Astrocyte (in vitro differentiated cells and primary cell): ENCODE measurements at regions not wholly inside any gene's neighbourhood (a gene's known extent, or its start where the extent isn't known, plus 50 kb on each side); places are given as distances from the start of the nearest gene placed in this dataset.

Source experiments
- DNase-seq: peaks from one replicate; pipeline ENCODE4 v3.0.0-alpha.2; 2010; ENCODE audit warnings: low read depth
- FAIRE-seq: peaks from 2 replicates; lab custom pipeline; 2011; peaks lifted over from hg19 to GRCh38; lab: Jason Lieb, UNC
- H2AFZ ChIP-seq: 2 replicates; pipeline ENCODE4 v1.6.0; 2012; ENCODE audit warnings: low read depth, low read length, inconsistent platforms
- H3K27ac ChIP-seq: 2 replicates; pipeline ENCODE4 v1.5.1; 2011; ENCODE audit warnings: low read depth, low read length, inconsistent platforms
- H3K27me3 ChIP-seq: 2 replicates; pipeline ENCODE4 v1.6.0; 2011; ENCODE audit warnings: low read length, inconsistent platforms; ENCODE audit not compliant: insufficient read depth
- H3K36me3 ChIP-seq: 2 replicates; pipeline ENCODE4 v1.5.1; 2011; ENCODE audit warnings: low read length, inconsistent platforms; ENCODE audit not compliant: insufficient read depth
- H3K4me1 ChIP-seq: 2 replicates; pipeline ENCODE4 v1.5.1; 2011; ENCODE audit warnings: low read length, inconsistent platforms; ENCODE audit not compliant: insufficient read depth
- H3K4me2 ChIP-seq: 2 replicates; pipeline ENCODE4 v1.6.0; 2012; ENCODE audit warnings: low read length, inconsistent platforms
- H3K4me3 ChIP-seq: 2 replicates; pipeline ENCODE4 v1.5.1; 2011; ENCODE audit warnings: low read depth, mild to moderate bottlenecking, low read length, inconsistent platforms; ENCODE audit not compliant: insufficient read depth
- H3K79me2 ChIP-seq: 2 replicates; pipeline ENCODE4 v1.6.0; 2012; ENCODE audit warnings: mild to moderate bottlenecking, low read length, inconsistent platforms; ENCODE audit not compliant: insufficient read depth
- H3K9ac ChIP-seq: 2 replicates; pipeline ENCODE4 v1.6.0; 2012; ENCODE audit warnings: mild to moderate bottlenecking, low read length, inconsistent platforms
- H3K9me3 ChIP-seq: 2 replicates; pipeline ENCODE4 v1.5.1; 2012; ENCODE audit warnings: low read depth, mild to moderate bottlenecking, low read length, inconsistent platforms; ENCODE audit not compliant: insufficient read depth
- H4K20me1 ChIP-seq: 2 replicates; pipeline ENCODE4 v1.6.0; 2012; ENCODE audit warnings: low read length, inconsistent platforms; ENCODE audit not compliant: insufficient read depth
- H3K27ac Mint-ChIP-seq: one replicate; pipeline ENCODE4 v1.8.0; 2021; ENCODE audit warnings: mild to moderate bottlenecking, mixed read lengths; ENCODE audit not compliant: unreplicated experiment
- H3K27me3 Mint-ChIP-seq: one replicate; pipeline ENCODE4 v1.8.0; 2021; ENCODE audit warnings: low read depth, mixed read lengths; ENCODE audit not compliant: unreplicated experiment
- H3K36me3 Mint-ChIP-seq: one replicate; pipeline ENCODE4 v1.8.0; 2021; ENCODE audit warnings: low read depth, mixed read lengths; ENCODE audit not compliant: unreplicated experiment
- H3K4me1 Mint-ChIP-seq: one replicate; pipeline ENCODE4 v1.8.0; 2021; ENCODE audit warnings: low read depth, mixed read lengths; ENCODE audit not compliant: unreplicated experiment
- H3K4me3 Mint-ChIP-seq: one replicate; pipeline ENCODE4 v1.8.0; 2021; ENCODE audit warnings: mild to moderate bottlenecking, moderate library complexity, mixed read lengths; ENCODE audit not compliant: unreplicated experiment
- H3K9me3 Mint-ChIP-seq: one replicate; pipeline ENCODE4 v1.8.0; 2021; ENCODE audit warnings: mild to moderate bottlenecking, mixed read lengths; ENCODE audit not compliant: unreplicated experiment
- CTCF ChIP-seq: IDR thresholded peaks from 2 replicates; pipeline ENCODE4 v1.5.1; 2011; ENCODE audit warnings: low read depth, mild to moderate bottlenecking, inconsistent platforms, low read length, moderate library complexity; ENCODE audit not compliant: insufficient read depth
- EZH2 ChIP-seq: IDR thresholded peaks from 2 replicates; pipeline ENCODE4 v1.6.1; 2012; ENCODE audit warnings: mild to moderate bottlenecking, low read length, inconsistent platforms; ENCODE audit not compliant: insufficient read depth

- DNase-seq = peak; percentile 84
- Histone ChIP-seq H3K4me1 (no peaks in the 10 kb centered on the region), H3K27ac (peak overlapping the region; percentile 74), H3K9me3 (no peaks in the 10 kb centered on the region), H3K79me2 (no peaks in the 10 kb centered on the region), H3K4me2 (peak overlapping the region; percentile 50), H3K27me3 (no peaks in the 10 kb centered on the region), H3K9ac (peak overlapping the region; percentile 44), H4K20me1 (no peaks in the 10 kb centered on the region), H2AFZ (no peak overlapping the region), H3K36me3 (no peaks in the 10 kb centered on the region), H3K4me3 (no peak overlapping the region)
- Mint-ChIP-seq H3K36me3 (no peaks in the 10 kb centered on the region), H3K4me1 (peaks cover 15% of the 10 kb centered on the region), H3K27ac (peak overlapping the region; percentile 92), H3K9me3 (peaks cover 2% of the 10 kb centered on the region), H3K27me3 (no peaks in the 10 kb centered on the region), H3K4me3 (no peak overlapping the region)
- peak; percentile 85 for FAIRE-seq
- TF ChIP-seq EZH2 (no peak), CTCF (no peak)
Measured at GRCh38 chr12:80033448-80033847, 65.9 kb upstream of the OTOGL start.

GRCh38 chr12:80032946-80033345 lies 66.4 kb upstream of the OTOGL start:
- Histone ChIP-seq H4K20me1 (no peaks in the 10 kb centered on the region), H3K9me3 (no peaks in the 10 kb centered on the region), H3K4me1 (no peaks in the 10 kb centered on the region), H2AFZ (no peak overlapping the region), H3K27ac (peak overlapping the region; percentile 74), H3K36me3 (no peaks in the 10 kb centered on the region), H3K4me2 (peak overlapping the region; percentile 50), H3K79me2 (no peaks in the 10 kb centered on the region), H3K27me3 (no peaks in the 10 kb centered on the region), H3K9ac (peak overlapping the region; percentile 44), H3K4me3 (no peak overlapping the region)
- H3K9me3 Mint-ChIP-seq = peaks cover 2% of the 10 kb centered on the region
- DNase-seq (no peak), FAIRE-seq (no peak)
- peak overlapping the region; percentile 92 for H3K27ac Mint-ChIP-seq
- H3K36me3 Mint-ChIP-seq = no peaks in the 10 kb centered on the region
- no peaks in the 10 kb centered on the region for H3K27me3 Mint-ChIP-seq
- peaks cover 11% of the 10 kb centered on the region for H3K4me1 Mint-ChIP-seq
- H3K4me3 Mint-ChIP-seq = no peak overlapping the region
- no peak for TF ChIP-seq EZH2
- no peak for TF ChIP-seq CTCF

GRCh38 chr12:80031229-80031628 lies 68.1 kb upstream of the OTOGL start:
- no peaks in the 10 kb centered on the region for H3K79me2 ChIP-seq
- no peak for TF ChIP-seq EZH2
- no peak for TF ChIP-seq CTCF
- H3K36me3 Mint-ChIP-seq = no peaks in the 10 kb centered on the region
- DNase-seq (no peak), FAIRE-seq (no peak)
- no peak overlapping the region for H3K27ac Mint-ChIP-seq
- no peak overlapping the region for H3K9ac ChIP-seq
- no peaks in the 10 kb centered on the region for H3K27me3 ChIP-seq
- H3K4me3 Mint-ChIP-seq = no peak overlapping the region
- H3K4me3 ChIP-seq = no peak overlapping the region
- H3K4me2 ChIP-seq = no peak overlapping the region
- peaks cover 11% of the 10 kb centered on the region for H3K4me1 Mint-ChIP-seq
- H2AFZ ChIP-seq = peak overlapping the region; percentile 6
- peaks cover 5% of the 10 kb centered on the region for H3K9me3 ChIP-seq
- H3K27ac ChIP-seq = no peak overlapping the region
- H4K20me1 ChIP-seq = no peaks in the 10 kb centered on the region
- no peaks in the 10 kb centered on the region for H3K36me3 ChIP-seq
- H3K27me3 Mint-ChIP-seq = no peaks in the 10 kb centered on the region
- H3K4me1 ChIP-seq = no peaks in the 10 kb centered on the region
- H3K9me3 Mint-ChIP-seq = peaks cover 2% of the 10 kb centered on the region
